HepG2 (cell line): ENCODE measurements at regions not wholly inside any gene's neighbourhood (a gene's known extent, or its start where the extent isn't known, plus 50 kb on each side); places are given as distances from the start of the nearest gene placed in this dataset.

Source experiments
- ATAC-seq: fragments of 200-7000 bp; cut with Tn5 transposase; 3 replicates; pipeline ENCODE4 v1.9.1; 2020; ENCODE audit warnings: mild to moderate bottlenecking, moderate library complexity
- BruUV-seq: library from RNA; stranded (reverse); fragments of 400-500 nt; replicated peaks from 2 replicates; lab custom pipeline; 2021; lab: Mats Ljungman, UMichigan
- CTCF ChIA-PET: fragments of 300-600 bp; formaldehyde crosslinking; extraction: SDS; loops from one replicate; lab custom pipeline; 2021; ENCODE audit warnings: low total read pairs, inconsistent platforms, low intra/inter-chr PET ratio; lab: Yijun Ruan, JAX
- POLR2A ChIA-PET: fragments of 350-600 bp; sonication (Branson Sonifier 250); formaldehyde crosslinking; loops from one replicate; lab custom pipeline; 2020; ENCODE audit warnings: antibody characterized with exemption, inconsistent platforms; lab: Yijun Ruan, JAX
- DNase-seq: peaks from one replicate; pipeline ENCODE4 v3.0.0-alpha.2; 2015; ENCODE audit warnings: low spot score
- FAIRE-seq: peaks from 3 replicates; lab custom pipeline; 2011; peaks lifted over from hg19 to GRCh38; lab: Jason Lieb, UNC
- H2AFZ ChIP-seq: one replicate; pipeline ENCODE4 v1.6.1; 2011; ENCODE audit warnings: low read length, inconsistent platforms
- H3K27ac ChIP-seq: fragments of 300-600 bp; 3 replicates; pipeline ENCODE4 v1.8.0; 2011; ENCODE audit warnings: mixed run types, mild to moderate bottlenecking, mixed read lengths, low read length, inconsistent platforms; ENCODE audit not compliant: insufficient read depth; ENCODE audit errors: extremely low read length
- H3K27me3 ChIP-seq, 2 experiments: fragments of 200-600 bp in 1 of 2; 2 replicates in 1 of 2; 3 replicates in 1 of 2; pipeline versions ENCODE4 v1.6.0 to v1.8.0; 2011; ENCODE audit warnings: low read length in 2 of 2, mild to moderate bottlenecking in 2 of 2, moderate library complexity in 2 of 2, inconsistent platforms in 1 of 2; ENCODE audit not compliant: insufficient read depth in 2 of 2, control insufficient read depth in 1 of 2
- H3K36me3 ChIP-seq, 2 experiments: fragments of 200-600 bp in 1 of 2; replicated peaks in 1 of 2; 2 replicates in 1 of 2; 3 replicates in 1 of 2; pipeline versions ENCODE4 v1.5.1 to v1.8.0; 2011; ENCODE audit warnings: low read length in 2 of 2, inconsistent platforms in 1 of 2; ENCODE audit not compliant: insufficient read depth in 2 of 2, control insufficient read depth in 1 of 2
- H3K4me1 ChIP-seq: 2 replicates; pipeline ENCODE4 v1.5.1; 2012; ENCODE audit warnings: low read length, inconsistent platforms; ENCODE audit not compliant: insufficient read depth
- H3K4me2 ChIP-seq: 2 replicates; pipeline ENCODE4 v1.6.0; 2011; ENCODE audit warnings: low read depth, low read length, inconsistent platforms
- H3K4me3 ChIP-seq, 3 experiments: fragments of 200-600 bp in 1 of 3; sonication (generic), shearing (Covaris generic) in 1 of 3; replicated peaks in 1 of 3; 2 replicates each; pipeline ENCODE4 v1.5.1; 2011 to 2016; ENCODE audit warnings: low read length in 3 of 3, inconsistent platforms in 2 of 3, low read depth in 2 of 3, mild to moderate bottlenecking in 2 of 3, control low read depth in 1 of 3, mixed read lengths in 1 of 3; ENCODE audit not compliant: insufficient read depth in 1 of 3
- H3K79me2 ChIP-seq: one replicate; pipeline ENCODE4 v1.6.1; 2011; ENCODE audit warnings: low read length, inconsistent platforms; ENCODE audit not compliant: insufficient read depth
- H3K9ac ChIP-seq: 2 replicates; pipeline ENCODE4 v1.6.0; 2011; ENCODE audit warnings: mild to moderate bottlenecking, low read depth, low read length, inconsistent platforms; ENCODE audit not compliant: insufficient read depth
- H3K9me3 ChIP-seq: 2 replicates; pipeline ENCODE4 v1.5.1; 2012; ENCODE audit warnings: mild to moderate bottlenecking, low read length
- H4K20me1 ChIP-seq: 2 replicates; pipeline ENCODE4 v1.6.0; 2011; ENCODE audit warnings: inconsistent platforms, mild to moderate bottlenecking, low read length, moderate library complexity; ENCODE audit not compliant: insufficient read depth
- FOXA3 ChIP-seq: IDR thresholded peaks from 2 replicates; pipeline ENCODE4 v1.6.1; 2016; ENCODE audit warnings: missing genetic modification reagents, missing compliant biosample characterization
- LCORL ChIP-seq, 2 experiments: fragments of 450-650 bp in 1 of 2; sonication (generic) in 1 of 2; formaldehyde crosslinking in 1 of 2; IDR thresholded peaks; 2 replicates each; pipeline versions ENCODE4 v1.5.0 to v1.6.1; 2017 to 2020; ENCODE audit warnings: antibody characterized with exemption in 1 of 2, missing genetic modification reagents in 1 of 2
- MAF1 ChIP-seq: sonication (generic); formaldehyde crosslinking; IDR thresholded peaks from 2 replicates; pipeline ENCODE4 v1.5.0; 2020; ENCODE audit warnings: missing genetic modification reagents, borderline replicate concordance
- NCOA2 ChIP-seq: sonication (generic); formaldehyde crosslinking; IDR thresholded peaks from 2 replicates; pipeline ENCODE4 v1.8.0; 2022; ENCODE audit warnings: inconsistent platforms
- PRDM15 ChIP-seq: sonication (generic); formaldehyde crosslinking; IDR thresholded peaks from 2 replicates; pipeline ENCODE4 v1.4.0; 2020; ENCODE audit warnings: missing genetic modification reagents
- RCOR2 ChIP-seq: IDR thresholded peaks from 2 replicates; pipeline ENCODE4 v1.6.1; 2016; ENCODE audit warnings: missing biosample characterization, missing genetic modification reagents
- SMYD3 ChIP-seq: sonication (generic); formaldehyde crosslinking; IDR thresholded peaks from 2 replicates; pipeline ENCODE4 v1.8.1; 2023; ENCODE audit warnings: mild to moderate bottlenecking, missing genetic modification reagents
- SNAPC5 ChIP-seq: sonication (generic); formaldehyde crosslinking; IDR thresholded peaks from 2 replicates; pipeline ENCODE4 v1.8.1; 2023; ENCODE audit warnings: mild to moderate bottlenecking, missing genetic modification reagents, borderline replicate concordance
- ZBTB42 ChIP-seq: sonication (generic); formaldehyde crosslinking; IDR thresholded peaks from 2 replicates; pipeline ENCODE4 v1.5.0; 2020; ENCODE audit warnings: mild to moderate bottlenecking, missing genetic modification reagents
- ZFAT ChIP-seq: sonication (generic); formaldehyde crosslinking; conservative IDR thresholded peaks from 2 replicates; pipeline ENCODE4 v1.8.1; 2023; ENCODE audit warnings: missing genetic modification reagents, inconsistent platforms
- ZNF124 ChIP-seq: sonication (generic); formaldehyde crosslinking; IDR thresholded peaks from 2 replicates; pipeline ENCODE4 v1.4.0; 2020; ENCODE audit warnings: missing genetic modification reagents
- ZNF383 ChIP-seq: sonication (generic); formaldehyde crosslinking; IDR thresholded peaks from 2 replicates; pipeline ENCODE4 v1.4.0; 2020; ENCODE audit warnings: missing genetic modification reagents, mild to moderate bottlenecking, borderline replicate concordance
- ZNF589 ChIP-seq: sonication (generic); formaldehyde crosslinking; conservative IDR thresholded peaks from 2 replicates; pipeline ENCODE4 v1.8.0; 2022; ENCODE audit warnings: mild to moderate bottlenecking, moderate library complexity, missing genetic modification reagents
- ZNF792 ChIP-seq: IDR thresholded peaks from 2 replicates; pipeline ENCODE4 v1.6.1; 2016
- WGBS: methylation state at CpG from one replicate; pipeline ENCODE4 v1.1.6; 2017; ENCODE audit warnings: low lambda C conversion rate; 5-methylcytosine and 5-hydroxymethylcytosine counted together
- in situ Hi-C: cut with HindIII; loops from 2 replicates; pipeline ENCODE4 v1.10.0; 2017; ENCODE audit warnings: low pct_unique_long_range_greater_than_20kb; ENCODE audit not compliant: extremely low pct_ligation_motif_present
- intact Hi-C: fragments of 100-400 bp; cut with micrococcal nuclease; formaldehyde crosslinking; loops from one replicate; pipeline ENCODE4 v1.10.0; 2022; ENCODE audit not compliant: unreplicated experiment

- TF ChIP-seq PRDM15 (CRISPR knock-in tag) (no peak), ZNF792 (no peak)
- TF ChIP-seq, all 625 proteins: peak for 0
Measured at GRCh38 chr6:71371559-71371958, 82.9 kb downstream of the OGFRL1 start (continued).

GRCh38 chr6:71373943-71374342 is 85.3 kb downstream of the OGFRL1 start:
- no peak for FAIRE-seq

More at GRCh38 chr6:71373943-71374342, 85.3 kb downstream of the OGFRL1 start:
- H3K4me1 ChIP-seq: 0 out of 2 replicates have a peak, but pooled peaks cover 5% of the 10 kb centered on the region
- no peaks in the 10 kb centered on the region for H4K20me1 ChIP-seq
- no peak for ATAC-seq
- no TSS peak for BruUV-seq
- WGBS: 0% methylated on average over 1 of the region's 1 CpG
- H2AFZ ChIP-seq: no peak overlapping the region
- no peaks in the 10 kb centered on the region for H3K9me3 ChIP-seq
- TF ChIP-seq NCOA2 (CRISPR knock-in tag) (no peak), ZNF589 (CRISPR knock-in tag) (no peak), ZNF383 (CRISPR knock-in tag) (no peak), FOXA3 (CRISPR knock-in tag) (no peak), ZFAT (CRISPR knock-in tag) (no peak), LCORL (IDR thresholded peaks at IDR 0.05) (no peak), LCORL (CRISPR knock-in tag; IDR thresholded peaks at IDR 0.05) (no peak), RCOR2 (CRISPR knock-in tag) (no peak), SMYD3 (CRISPR knock-in tag) (no peak), SNAPC5 (no peak), ZNF124 (no peak), MAF1 (CRISPR knock-in tag) (no peak), ZBTB42 (CRISPR knock-in tag) (no peak)
- TF ChIP-seq, all 625 proteins: peak for 0
- Histone ChIP-seq H3K4me3 (no peak overlapping the region), H3K27me3 (no peaks in the 10 kb centered on the region), H3K36me3 (no peaks in the 10 kb centered on the region), H3K9ac (no peak overlapping the region), H3K4me2 (no peak overlapping the region), H3K27ac (no peak overlapping the region), H3K79me2 (no peaks in the 10 kb centered on the region)
- ChIA-PET CTCF (no interaction called here), POLR2A (no interaction called here)
- DNase-seq: no peak
- intact Hi-C loops: no loop called here
- in situ Hi-C loops: no loop called here
